Erythroblast (primary cell): ENCODE measurements at regions not wholly inside any gene's neighbourhood (a gene's known extent, or its start where the extent isn't known, plus 50 kb on each side); places are given as distances from the start of the nearest gene placed in this dataset.

ENCODE experiments used
- GATA1 ChIP-seq: IDR thresholded peaks from 2 replicates; pipeline ENCODE4 v1.6.1; 2011; ENCODE audit warnings: low read depth, mild to moderate bottlenecking, control low read depth, low read length, moderate library complexity
- POLR2A ChIP-seq: IDR thresholded peaks from 2 replicates; pipeline ENCODE4 v1.6.1; 2011; ENCODE audit warnings: mild to moderate bottlenecking, low read length

- TF ChIP-seq POLR2A (no peak), GATA1 (no peak)
Observed at GRCh38 chr16:5537347-5537746, 439.8 kb upstream of the EEF2KMT start.
